Stimulated activated effector memory CD8-positive, alpha-beta T cell treated with anti-CD3 and anti-CD28 coated beads, Interleukin-12 subunit alpha, Interleukin-12 subunit beta, amount 100 ng/mL, for 72 hours (primary cell): ENCODE measurements at regions not wholly inside any gene's neighbourhood (a gene's known extent, or its start where the extent isn't known, plus 50 kb on each side); places are given as distances from the start of the nearest gene placed in this dataset.
"Not testable (repeated sequence)": the region's sequence is repeated elsewhere in the genome, so short reads cannot be mapped to it uniquely, and the experiment has no call there.

Experiments used
- ATAC-seq: fragments of 150-1000 bp; cut with Tn5 transposase; 2 replicates; pipeline ENCODE4 v1.10.0; 2021
- DNase-seq, 2 donors: peaks; one replicate each; pipeline ENCODE4 v3.0.0; 2021 to 2022; ENCODE audit warnings: low spot score in 2 of 2
- H3K27ac Mint-ChIP-seq: one replicate; pipeline ENCODE4 v1.8.0; 2022; ENCODE audit warnings: mild to moderate bottlenecking, mixed read lengths
- H3K36me3 Mint-ChIP-seq: one replicate; pipeline ENCODE4 v1.8.0; 2022; ENCODE audit warnings: mild to moderate bottlenecking, mixed read lengths
- H3K4me1 Mint-ChIP-seq: one replicate; pipeline ENCODE4 v1.8.0; 2022; ENCODE audit warnings: mixed read lengths
- H3K4me3 Mint-ChIP-seq: one replicate; pipeline ENCODE4 v1.8.0; 2022; ENCODE audit warnings: mild to moderate bottlenecking, mixed read lengths
- H3K9me3 Mint-ChIP-seq: one replicate; pipeline ENCODE4 v1.8.0; 2022; ENCODE audit warnings: mixed read lengths

DNA sequence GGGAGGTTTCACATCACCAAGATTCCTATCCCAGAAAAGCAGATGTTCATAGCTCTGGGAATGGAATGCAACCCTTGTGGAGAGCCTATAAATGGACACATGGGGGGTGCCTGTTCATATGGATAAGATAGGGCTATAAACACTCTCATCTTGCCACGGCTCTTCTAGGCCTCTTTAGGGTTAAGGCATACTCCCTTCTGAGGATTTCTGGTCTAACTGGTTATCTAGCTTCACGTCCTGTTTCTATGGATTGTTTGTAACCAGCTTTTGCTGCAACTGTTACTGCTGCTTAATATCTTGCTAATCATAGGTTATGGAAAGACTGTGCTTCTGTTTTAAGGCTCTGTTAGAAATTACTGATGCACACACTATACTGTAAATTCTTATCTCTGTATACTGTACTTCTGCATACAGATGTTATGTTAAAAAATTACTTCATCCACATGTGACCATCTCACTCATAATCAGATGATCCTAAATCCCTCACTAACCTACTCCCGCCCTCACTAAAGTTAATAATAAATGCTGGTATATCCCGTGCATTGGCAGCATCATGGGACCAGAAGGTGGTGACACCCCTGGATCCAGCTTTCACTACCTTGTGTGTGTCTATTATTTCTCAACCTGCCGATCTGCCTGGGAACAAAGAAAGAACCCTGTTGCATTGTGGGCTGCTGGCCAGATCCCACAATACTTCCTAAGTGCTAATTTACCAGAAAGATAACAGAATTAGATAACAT is 68.7 kb downstream of the PRKAB2 start:
- DNase-seq, H3K27ac Mint-ChIP-seq, H3K36me3 Mint-ChIP-seq, H3K9me3 Mint-ChIP-seq, H3K4me1 Mint-ChIP-seq, ATAC-seq, H3K4me3 Mint-ChIP-seq: not testable (repeated sequence)

DNA sequence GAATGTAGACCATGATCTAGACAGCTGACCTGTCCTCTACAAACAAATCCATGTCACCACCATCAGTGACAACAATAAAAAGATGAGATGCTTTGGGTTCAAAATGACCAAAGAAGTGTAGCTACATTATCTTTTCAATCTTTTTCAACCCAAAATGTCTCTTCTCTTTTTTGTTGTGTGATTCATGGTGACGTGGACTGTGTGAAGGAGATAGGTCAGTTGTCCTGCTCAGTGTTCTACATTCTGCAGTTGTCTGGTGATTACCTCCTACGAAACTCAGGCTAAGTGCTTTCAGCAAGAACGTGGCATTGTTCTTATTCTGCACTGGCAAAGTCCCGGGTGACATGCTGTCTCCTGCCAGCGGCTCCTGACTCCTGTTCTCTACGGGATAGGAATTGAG is 73.1 kb downstream of the PRKAB2 start:
- ATAC-seq: no peak
- H3K36me3 Mint-ChIP-seq: no peaks in the 10 kb centered on the region
- H3K4me3 Mint-ChIP-seq: no peak overlapping the region
- H3K4me1 Mint-ChIP-seq: no peaks in the 10 kb centered on the region
- DNase-seq: no peak
- H3K9me3 Mint-ChIP-seq: no peaks in the 10 kb centered on the region
- no peak overlapping the region for H3K27ac Mint-ChIP-seq

DNA sequence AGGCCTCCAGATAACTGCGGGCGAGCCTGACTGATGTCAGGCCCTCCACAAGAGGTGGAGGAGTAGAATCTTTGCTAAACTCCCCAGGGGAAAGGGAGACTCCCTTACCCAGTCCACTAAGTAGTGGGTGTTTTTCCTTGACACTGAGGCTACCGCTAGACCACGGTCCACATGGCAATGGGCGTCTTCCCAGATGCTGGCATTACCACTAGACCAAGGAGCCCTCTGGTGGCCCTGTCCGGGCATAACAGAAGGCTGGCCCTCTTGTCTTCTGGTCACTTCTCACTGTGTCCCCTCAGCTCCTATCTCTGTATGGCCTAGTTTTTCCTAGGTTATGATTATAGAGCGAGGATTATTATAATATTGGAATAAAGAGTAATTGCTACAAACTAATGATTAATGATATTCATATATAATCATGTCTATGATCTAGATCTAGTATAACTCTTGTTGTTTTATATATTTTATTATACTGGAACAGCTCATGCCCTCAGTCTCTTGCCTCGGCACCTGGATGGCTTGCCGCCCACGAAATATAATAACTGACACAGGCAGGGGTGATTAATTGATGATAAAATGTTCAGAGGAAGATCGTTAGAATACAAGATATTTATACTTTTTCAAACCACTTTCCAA is 73.8 kb downstream of the PRKAB2 start:
- H3K4me1 Mint-ChIP-seq, ATAC-seq, H3K36me3 Mint-ChIP-seq, DNase-seq, H3K27ac Mint-ChIP-seq, H3K4me3 Mint-ChIP-seq, H3K9me3 Mint-ChIP-seq: not testable (repeated sequence)

DNA sequence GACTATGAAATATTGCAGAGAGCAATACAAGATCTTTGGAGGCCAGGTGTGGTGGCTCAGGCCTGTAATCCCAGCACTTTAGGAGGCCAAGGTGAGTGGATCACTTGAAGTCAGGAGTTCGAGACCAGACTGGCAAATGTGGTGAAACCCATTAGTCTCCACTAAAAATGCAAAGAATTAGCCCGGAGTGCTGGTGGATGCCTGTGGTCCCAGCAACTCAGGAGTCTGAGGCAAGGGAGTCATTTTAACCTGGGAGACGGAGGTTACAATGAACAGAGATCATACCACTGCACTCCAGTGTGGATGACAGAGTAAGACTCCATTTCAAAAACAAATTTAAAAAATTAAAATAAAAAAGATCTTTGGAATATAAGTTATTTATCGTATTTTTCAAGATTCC is 76.6 kb downstream of the PRKAB2 start:
- Mint-ChIP-seq H3K9me3 (no peaks in the 10 kb centered on the region), H3K4me1 (no peaks in the 10 kb centered on the region), H3K27ac (no peak overlapping the region), H3K4me3 (no peak overlapping the region), H3K36me3 (no peaks in the 10 kb centered on the region)
- no peak for ATAC-seq
- no peak for DNase-seq

DNA sequence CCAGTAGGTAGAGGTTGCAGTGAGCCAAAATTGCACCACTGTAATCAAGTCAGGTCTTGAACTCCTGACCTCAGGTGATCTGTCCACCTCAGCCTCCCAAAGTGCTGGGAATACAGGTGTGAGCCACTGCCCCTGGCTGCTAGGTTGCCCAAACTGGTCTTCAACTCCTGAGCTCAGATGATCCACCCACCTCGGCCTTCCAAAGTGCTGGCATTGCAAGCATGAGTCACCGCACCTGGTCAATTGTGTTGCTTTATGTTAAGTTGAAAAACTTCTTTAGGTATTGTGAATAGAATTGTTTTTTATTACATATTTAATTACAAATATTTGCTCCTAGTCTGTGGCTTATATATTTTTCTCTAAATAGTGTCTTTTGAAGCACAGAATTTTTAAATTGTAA is 80.5 kb downstream of the PRKAB2 start:
- Mint-ChIP-seq H3K4me3 (no peak overlapping the region), H3K36me3 (no peaks in the 10 kb centered on the region), H3K4me1 (no peaks in the 10 kb centered on the region), H3K27ac (no peak overlapping the region), H3K9me3 (no peaks in the 10 kb centered on the region)
- ATAC-seq (no peak), DNase-seq (no peak)

DNA sequence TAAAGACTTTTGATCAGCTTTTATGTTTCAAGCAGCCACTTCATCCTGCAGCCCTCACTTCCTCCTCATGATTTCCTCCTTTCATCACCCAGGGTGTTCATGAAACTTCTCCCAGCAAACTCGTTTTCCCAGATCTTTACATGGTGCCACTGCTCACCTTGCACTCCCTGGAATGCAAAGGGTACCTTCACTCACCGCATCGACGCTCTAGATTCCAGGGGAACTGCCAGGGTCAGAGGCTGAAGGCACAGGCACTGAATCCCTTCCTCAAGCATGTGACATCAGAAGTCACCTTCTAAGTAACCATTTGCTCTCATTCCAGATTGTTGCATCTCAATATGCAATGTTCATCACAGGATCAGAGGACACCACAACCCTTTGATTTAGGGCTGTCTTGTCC is 82.8 kb downstream of the PRKAB2 start:
- DNase-seq (no peak), ATAC-seq (no peak)
- H3K27ac Mint-ChIP-seq: no peak overlapping the region
- H3K4me1 Mint-ChIP-seq: peaks cover 8% of the 10 kb centered on the region
- H3K4me3 Mint-ChIP-seq: no peak overlapping the region
- H3K9me3 Mint-ChIP-seq: no peaks in the 10 kb centered on the region
- H3K36me3 Mint-ChIP-seq: peaks cover 10% of the 10 kb centered on the region

DNA sequence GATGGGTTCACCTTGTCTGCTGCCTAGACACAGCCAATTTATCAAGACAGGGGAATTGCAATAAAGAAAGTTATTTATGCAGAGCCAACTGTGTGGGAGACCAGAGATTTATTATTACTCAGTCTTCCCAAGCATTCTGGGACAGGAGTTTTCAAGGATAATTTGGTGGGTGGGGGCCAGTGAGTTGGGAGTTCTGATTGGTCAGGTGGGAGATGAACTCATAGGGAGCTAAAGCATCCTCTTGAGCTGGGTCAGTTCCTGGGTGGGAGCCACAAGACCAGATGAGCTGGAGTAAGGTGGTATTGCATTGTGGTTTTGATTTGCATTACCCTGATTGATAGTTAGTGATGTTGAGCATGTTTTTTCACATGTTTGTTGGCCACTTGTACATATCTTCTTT is 86.1 kb downstream of the PRKAB2 start:
- Mint-ChIP-seq H3K4me3 (peak overlapping the region; percentile 86), H3K9me3 (no peaks in the 10 kb centered on the region), H3K27ac (no peak overlapping the region)

DNA sequence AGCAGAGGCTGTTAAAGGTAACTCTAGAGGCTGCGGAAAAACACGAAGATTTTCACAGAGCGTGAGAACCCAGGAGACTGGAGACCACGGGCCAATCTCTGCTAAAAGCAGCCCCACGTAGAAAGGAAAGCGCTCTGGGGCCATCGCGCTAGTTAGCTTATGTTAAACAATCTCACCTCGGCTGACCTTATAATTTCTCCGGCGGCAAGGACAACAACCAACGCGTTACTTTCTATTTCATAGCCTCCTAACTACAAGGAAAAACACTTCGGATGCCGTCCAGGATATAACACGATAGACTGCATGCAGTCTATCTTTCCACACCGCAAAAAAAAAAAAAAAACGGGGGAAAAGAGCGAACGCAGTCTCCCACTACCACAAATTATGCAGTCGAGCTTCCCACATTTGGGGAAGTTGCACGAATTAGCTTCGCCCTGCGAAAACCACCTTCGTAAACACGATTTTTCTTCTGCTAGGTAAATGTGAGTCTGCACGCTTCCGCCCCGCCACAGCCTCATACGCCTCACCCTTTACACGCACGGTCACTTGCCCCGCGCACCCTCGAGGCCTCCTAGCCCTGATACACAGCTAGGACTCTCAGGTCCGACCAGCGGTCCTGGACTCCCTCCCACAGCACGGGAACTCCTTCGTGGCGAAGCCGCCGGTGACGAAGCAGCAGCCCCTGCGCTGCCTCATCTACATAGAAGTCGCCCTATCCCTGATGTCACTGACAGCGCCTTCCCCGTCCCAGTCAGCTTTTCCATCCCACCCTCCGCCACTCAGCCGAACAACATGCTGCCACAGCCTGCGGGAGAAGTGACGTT is 87.8 kb downstream of the PRKAB2 start:
- Mint-ChIP-seq H3K36me3 (peaks cover 19% of the 10 kb centered on the region), H3K9me3 (no peaks in the 10 kb centered on the region), H3K4me1 (peaks cover 30% of the 10 kb centered on the region), H3K4me3 (peak overlapping the region; percentile 86), H3K27ac (peak overlapping the region; percentile 100)
- peak; percentile 77 to 94 for DNase-seq
- peak; percentile 86 for ATAC-seq

More for the DNA sequence above, 86.1 kb downstream of the PRKAB2 start:
- ATAC-seq: no peak
- peaks cover 19% of the 10 kb centered on the region for H3K36me3 Mint-ChIP-seq
- H3K4me1 Mint-ChIP-seq: peaks cover 16% of the 10 kb centered on the region
- no peak for DNase-seq

DNA sequence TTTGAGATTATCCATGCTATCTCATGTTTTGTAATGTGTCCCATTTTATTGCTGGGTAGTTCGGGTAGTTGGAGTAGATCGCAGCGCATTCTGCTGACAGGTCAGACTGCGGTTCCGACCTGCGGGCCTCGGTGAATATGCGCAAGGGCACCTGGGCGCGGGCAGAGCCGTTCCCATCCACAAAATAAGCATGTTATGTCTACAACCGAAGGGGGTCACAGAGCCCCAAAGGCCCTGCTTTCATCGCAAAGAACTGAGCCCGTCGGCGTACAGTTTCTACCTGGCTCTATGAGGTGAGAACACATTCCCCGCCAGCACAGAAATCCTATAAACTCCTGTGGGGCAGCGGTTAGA is 88.4 kb downstream of the PRKAB2 start:
- H3K4me1 Mint-ChIP-seq: peaks cover 34% of the 10 kb centered on the region
- peak overlapping the region; percentile 86 for H3K4me3 Mint-ChIP-seq
- no peak for DNase-seq
- H3K36me3 Mint-ChIP-seq: peaks cover 19% of the 10 kb centered on the region
- no peaks in the 10 kb centered on the region for H3K9me3 Mint-ChIP-seq
- ATAC-seq: no peak
- H3K27ac Mint-ChIP-seq: peak overlapping the region; percentile 100

DNA sequence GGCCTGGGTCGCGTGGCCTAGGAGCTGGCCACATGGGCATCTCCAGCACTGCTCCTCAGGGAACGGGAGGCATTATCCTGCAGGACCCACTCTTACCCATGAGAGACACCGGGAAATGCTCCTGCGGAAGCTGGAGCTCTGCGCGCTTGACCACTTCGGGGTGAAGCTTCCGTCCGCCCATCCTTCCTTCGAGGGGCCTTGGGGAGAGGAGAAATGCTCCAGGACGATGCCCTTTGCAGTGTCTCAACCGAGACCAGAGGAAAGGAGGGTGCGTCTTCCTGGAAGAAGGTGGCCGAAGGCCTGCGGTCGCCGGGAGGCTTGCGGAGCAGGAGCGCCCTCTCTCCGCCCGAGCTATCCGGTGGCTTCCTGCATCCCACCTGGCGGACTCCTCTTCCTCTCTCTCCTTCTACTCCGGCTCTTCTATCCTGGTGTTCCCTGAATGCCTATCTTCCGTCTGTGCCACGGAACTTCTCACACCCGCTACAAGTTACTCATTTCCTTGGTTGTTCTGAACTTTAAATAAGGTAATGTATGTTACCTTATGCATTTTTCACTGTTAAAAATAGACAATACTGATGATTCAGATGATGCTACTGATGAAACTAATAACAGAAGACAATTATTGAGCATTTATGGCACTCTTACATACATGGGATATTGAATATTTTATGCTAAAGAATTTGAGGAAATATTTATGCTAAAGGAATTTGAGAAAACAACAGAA is 91.4 kb downstream of the PRKAB2 start:
- DNase-seq (no peak), ATAC-seq (no peak)
- peaks cover 19% of the 10 kb centered on the region for H3K36me3 Mint-ChIP-seq
- H3K4me1 Mint-ChIP-seq: peaks cover 38% of the 10 kb centered on the region
- H3K27ac Mint-ChIP-seq: no peak overlapping the region
- peak overlapping the region; percentile 64 for H3K4me3 Mint-ChIP-seq
- no peaks in the 10 kb centered on the region for H3K9me3 Mint-ChIP-seq

DNA sequence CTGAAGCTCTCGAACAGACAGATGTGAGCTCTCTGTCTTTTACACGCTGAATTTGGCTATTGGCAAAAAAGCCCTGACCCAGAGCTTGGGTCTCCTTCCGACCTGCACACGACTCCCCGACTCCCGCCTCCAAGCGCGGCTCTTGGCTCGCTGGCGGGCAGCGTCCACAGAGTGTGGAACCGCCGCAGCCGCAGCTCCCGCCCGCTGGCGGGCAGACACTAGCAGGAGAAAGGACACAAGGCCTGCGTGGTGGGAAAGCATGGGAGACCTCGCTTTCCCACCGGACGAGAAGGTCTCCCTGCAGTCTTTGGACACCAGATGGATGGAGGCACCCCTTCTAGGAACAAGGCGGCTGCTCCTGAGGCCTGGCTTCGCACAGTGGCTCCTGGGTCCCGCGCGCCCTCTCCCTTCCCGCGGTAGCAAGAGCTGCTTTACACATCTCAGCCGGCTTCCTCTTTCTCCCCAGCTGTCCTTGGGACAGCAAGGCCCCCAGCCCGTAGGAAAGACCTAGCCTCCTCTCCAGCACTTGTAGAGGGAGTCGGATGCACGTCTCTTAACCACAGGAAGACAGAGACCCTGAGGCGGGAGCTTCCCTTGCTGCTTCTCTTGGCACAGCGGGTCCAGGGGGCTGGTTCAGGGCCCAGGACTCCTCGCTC is 92.1 kb downstream of the PRKAB2 start:
- DNase-seq (no peak), ATAC-seq (no peak)
- Mint-ChIP-seq H3K4me1 (peaks cover 37% of the 10 kb centered on the region), H3K36me3 (peaks cover 16% of the 10 kb centered on the region), H3K9me3 (no peaks in the 10 kb centered on the region), H3K4me3 (peak overlapping the region; percentile 64), H3K27ac (no peak overlapping the region)

DNA sequence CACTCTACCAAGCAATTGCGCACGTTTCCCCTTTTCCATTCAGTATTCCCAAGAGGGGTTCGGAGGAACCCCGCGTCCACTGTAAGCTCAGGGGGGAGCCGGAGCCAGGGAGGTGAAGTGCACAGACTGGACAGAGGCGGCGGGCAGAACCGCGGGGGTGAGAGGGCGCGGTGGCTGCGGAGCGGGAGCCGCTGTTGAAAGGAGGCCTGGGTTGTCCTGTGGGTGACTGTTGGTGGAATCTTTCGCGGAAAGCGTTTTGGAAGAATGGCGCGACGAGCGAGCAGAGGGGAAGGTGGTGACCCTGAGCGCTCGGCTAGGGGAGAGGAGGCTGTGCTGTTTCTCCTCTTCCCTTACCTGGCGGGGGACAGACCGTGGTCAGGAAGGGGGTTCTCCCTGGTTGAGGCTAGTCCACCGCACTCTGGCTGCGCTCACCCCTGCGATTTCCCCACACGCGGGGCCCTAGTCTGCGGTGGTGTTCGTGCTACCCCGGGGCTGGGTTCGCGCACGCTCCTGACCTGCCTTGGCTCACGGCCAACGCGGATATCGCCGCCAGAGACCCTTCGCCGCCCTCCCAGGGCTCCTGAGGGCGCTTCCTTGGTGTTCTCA is 92.8 kb downstream of the PRKAB2 start:
- H3K4me1 Mint-ChIP-seq: peaks cover 30% of the 10 kb centered on the region
- H3K4me3 Mint-ChIP-seq: peak overlapping the region; percentile 64
- H3K27ac Mint-ChIP-seq: no peak overlapping the region
- no peak for DNase-seq
- no peak for ATAC-seq
- peaks cover 10% of the 10 kb centered on the region for H3K36me3 Mint-ChIP-seq
- H3K9me3 Mint-ChIP-seq: no peaks in the 10 kb centered on the region

DNA sequence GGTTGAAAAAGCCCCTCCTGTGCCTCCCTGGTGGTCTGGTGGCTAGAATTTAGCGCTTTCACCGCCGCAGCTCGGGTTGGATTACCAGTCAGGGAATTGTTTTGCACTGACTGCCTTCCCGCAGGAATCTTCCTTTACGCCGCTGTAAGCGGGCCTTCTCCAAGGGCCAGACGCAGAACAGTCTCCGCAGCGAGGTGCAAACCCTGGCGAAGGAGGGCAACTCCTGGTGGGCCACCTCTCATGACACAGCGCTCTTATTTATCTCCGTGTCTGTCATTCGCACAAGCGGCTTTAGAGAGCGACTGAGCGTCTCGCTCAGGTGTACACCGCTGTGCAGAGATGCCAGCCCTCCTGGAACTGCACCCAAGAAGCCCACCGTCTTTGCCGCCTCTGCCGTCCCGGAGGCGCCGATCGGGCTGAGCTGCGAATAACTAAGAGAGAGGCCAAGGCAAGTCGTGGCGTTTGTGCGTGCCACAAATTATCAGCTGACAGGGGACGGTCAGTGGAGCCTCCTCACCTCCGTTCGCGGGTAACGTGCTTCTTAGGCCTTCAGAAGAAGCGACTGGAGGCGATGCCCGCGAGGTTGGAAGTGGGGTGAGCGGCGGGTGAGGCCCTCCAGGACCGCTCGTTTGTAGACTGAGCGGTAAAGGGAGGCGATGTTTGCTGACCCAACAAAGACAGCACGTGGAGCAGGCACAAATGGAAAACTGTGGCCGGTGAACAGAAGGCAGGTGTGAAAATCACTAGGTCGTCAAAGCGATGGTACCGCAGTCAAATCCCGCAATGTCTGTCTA is 93.5 kb downstream of the PRKAB2 start:
- Mint-ChIP-seq H3K27ac (no peak overlapping the region), H3K36me3 (peaks cover 3% of the 10 kb centered on the region), H3K4me1 (peaks cover 26% of the 10 kb centered on the region), H3K4me3 (peak overlapping the region; percentile 64), H3K9me3 (no peaks in the 10 kb centered on the region)
- ATAC-seq: no peak
- DNase-seq: no peak
